ENCODE measurements at regions not wholly inside any gene's neighbourhood (a gene's known extent, or its start where the extent isn't known, plus 50 kb on each side); places are given as distances from the start of the nearest gene placed in this dataset.

- TF ChIP-seq POLR2AphosphoS5 (IDR thresholded peaks at IDR 0.05) (no peak), SMC3 (conservative IDR thresholded peaks at IDR 0.05; ENCODE audit: poor library complexity) (no peak), RAD21 (conservative IDR thresholded peaks at IDR 0.05) (no peak), EP300 (conservative IDR thresholded peaks at IDR 0.05; ENCODE audit: poor library complexity, severe bottlenecking) (no peak), TAF1 (IDR thresholded peaks at IDR 0.05; ENCODE audit: low read depth) (no peak), EZH2 (IDR thresholded peaks at IDR 0.05; ENCODE audit: borderline replicate concordance, insufficient read depth, low read length, poor library complexity, severe bottlenecking) (no peak), MXI1 (conservative IDR thresholded peaks at IDR 0.05; ENCODE audit: poor library complexity, severe bottlenecking) (no peak)
- TF ChIP-seq, protein P1, sequence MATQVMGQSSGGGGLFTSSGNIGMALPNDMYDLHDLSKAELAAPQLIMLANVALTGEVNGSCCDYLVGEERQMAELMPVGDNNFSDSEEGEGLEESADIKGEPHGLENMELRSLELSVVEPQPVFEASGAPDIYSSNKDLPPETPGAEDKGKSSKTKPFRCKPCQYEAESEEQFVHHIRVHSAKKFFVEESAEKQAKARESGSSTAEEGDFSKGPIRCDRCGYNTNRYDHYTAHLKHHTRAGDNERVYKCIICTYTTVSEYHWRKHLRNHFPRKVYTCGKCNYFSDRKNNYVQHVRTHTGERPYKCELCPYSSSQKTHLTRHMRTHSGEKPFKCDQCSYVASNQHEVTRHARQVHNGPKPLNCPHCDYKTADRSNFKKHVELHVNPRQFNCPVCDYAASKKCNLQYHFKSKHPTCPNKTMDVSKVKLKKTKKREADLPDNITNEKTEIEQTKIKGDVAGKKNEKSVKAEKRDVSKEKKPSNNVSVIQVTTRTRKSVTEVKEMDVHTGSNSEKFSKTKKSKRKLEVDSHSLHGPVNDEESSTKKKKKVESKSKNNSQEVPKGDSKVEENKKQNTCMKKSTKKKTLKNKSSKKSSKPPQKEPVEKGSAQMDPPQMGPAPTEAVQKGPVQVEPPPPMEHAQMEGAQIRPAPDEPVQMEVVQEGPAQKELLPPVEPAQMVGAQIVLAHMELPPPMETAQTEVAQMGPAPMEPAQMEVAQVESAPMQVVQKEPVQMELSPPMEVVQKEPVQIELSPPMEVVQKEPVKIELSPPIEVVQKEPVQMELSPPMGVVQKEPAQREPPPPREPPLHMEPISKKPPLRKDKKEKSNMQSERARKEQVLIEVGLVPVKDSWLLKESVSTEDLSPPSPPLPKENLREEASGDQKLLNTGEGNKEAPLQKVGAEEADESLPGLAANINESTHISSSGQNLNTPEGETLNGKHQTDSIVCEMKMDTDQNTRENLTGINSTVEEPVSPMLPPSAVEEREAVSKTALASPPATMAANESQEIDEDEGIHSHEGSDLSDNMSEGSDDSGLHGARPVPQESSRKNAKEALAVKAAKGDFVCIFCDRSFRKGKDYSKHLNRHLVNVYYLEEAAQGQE (IDR thresholded peaks at IDR 0.05; ENCODE audit: borderline replicate concordance): no peak
- TF ChIP-seq, protein P2, sequence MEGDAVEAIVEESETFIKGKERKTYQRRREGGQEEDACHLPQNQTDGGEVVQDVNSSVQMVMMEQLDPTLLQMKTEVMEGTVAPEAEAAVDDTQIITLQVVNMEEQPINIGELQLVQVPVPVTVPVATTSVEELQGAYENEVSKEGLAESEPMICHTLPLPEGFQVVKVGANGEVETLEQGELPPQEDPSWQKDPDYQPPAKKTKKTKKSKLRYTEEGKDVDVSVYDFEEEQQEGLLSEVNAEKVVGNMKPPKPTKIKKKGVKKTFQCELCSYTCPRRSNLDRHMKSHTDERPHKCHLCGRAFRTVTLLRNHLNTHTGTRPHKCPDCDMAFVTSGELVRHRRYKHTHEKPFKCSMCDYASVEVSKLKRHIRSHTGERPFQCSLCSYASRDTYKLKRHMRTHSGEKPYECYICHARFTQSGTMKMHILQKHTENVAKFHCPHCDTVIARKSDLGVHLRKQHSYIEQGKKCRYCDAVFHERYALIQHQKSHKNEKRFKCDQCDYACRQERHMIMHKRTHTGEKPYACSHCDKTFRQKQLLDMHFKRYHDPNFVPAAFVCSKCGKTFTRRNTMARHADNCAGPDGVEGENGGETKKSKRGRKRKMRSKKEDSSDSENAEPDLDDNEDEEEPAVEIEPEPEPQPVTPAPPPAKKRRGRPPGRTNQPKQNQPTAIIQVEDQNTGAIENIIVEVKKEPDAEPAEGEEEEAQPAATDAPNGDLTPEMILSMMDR (IDR thresholded peaks at IDR 0.05; ENCODE audit: poor library complexity, severe bottlenecking): no peak
Measured at GRCh38 chr15:87799428-87799827, 457.1 kb downstream of the NTRK3 start.

Measured in neural cell (in vitro differentiated cells).